Thyroid gland (tissue), 4 donors: ENCODE measurements at regions not wholly inside any gene's neighbourhood (a gene's known extent, or its start where the extent isn't known, plus 50 kb on each side); places are given as distances from the start of the nearest gene placed in this dataset.

Source experiments
- POLR2A ChIP-seq, 2 donors: fragments of 450-650 bp; IDR thresholded peaks; one replicate each; pipeline ENCODE4 v1.6.1; 2017; ENCODE audit warnings: antibody characterized with exemption in 2 of 2, mild to moderate bottlenecking in 2 of 2, moderate library complexity in 1 of 2
- TF ChIP-seq, protein P1 (sequence below), 6 experiments: fragments of 200-600 bp in 3 of 6; fragments of 450-650 bp in 3 of 6; sonication (generic) in 3 of 6; IDR thresholded peaks; one replicate each; pipeline ENCODE4 v1.5.1; 2016 to 2019; ENCODE audit warnings: antibody characterized with exemption in 6 of 6, mild to moderate bottlenecking in 2 of 6, inconsistent platforms in 1 of 6, moderate library complexity in 1 of 6

GRCh38 chr7:32346253-32346652 lies 143.9 kb downstream of the LSM5 start:
- TF ChIP-seq, protein P1, sequence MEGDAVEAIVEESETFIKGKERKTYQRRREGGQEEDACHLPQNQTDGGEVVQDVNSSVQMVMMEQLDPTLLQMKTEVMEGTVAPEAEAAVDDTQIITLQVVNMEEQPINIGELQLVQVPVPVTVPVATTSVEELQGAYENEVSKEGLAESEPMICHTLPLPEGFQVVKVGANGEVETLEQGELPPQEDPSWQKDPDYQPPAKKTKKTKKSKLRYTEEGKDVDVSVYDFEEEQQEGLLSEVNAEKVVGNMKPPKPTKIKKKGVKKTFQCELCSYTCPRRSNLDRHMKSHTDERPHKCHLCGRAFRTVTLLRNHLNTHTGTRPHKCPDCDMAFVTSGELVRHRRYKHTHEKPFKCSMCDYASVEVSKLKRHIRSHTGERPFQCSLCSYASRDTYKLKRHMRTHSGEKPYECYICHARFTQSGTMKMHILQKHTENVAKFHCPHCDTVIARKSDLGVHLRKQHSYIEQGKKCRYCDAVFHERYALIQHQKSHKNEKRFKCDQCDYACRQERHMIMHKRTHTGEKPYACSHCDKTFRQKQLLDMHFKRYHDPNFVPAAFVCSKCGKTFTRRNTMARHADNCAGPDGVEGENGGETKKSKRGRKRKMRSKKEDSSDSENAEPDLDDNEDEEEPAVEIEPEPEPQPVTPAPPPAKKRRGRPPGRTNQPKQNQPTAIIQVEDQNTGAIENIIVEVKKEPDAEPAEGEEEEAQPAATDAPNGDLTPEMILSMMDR (IDR thresholded peaks at IDR 0.05) = no peak
- no peak for TF ChIP-seq POLR2A (IDR thresholded peaks at IDR 0.05)
